ENCODE measurements at regions not wholly inside any gene's neighbourhood (a gene's known extent, or its start where the extent isn't known, plus 50 kb on each side); places are given as distances from the start of the nearest gene placed in this dataset.

DNA sequence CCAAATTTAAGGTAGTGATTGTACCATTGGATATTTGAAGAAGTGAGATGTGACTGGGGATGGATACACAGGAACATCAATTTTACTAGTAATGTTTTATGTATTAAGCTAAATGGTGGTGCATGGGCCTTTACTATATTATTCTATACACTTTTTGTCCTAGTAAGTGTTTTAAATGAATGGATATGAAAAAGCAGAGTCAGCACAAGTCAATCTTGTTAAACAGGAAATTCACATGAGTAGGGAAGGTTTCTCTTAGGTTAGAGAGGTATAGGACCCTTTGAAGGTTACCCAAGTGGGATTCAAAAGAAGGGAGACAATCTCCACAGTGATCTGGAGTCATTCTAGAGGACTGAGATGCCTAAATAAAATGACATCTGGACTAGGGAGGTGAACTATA lies 71.8 kb upstream of the NCKAP5 start:
- no peaks in the 10 kb centered on the region for H3K9me2 ChIP-seq (replicated peaks; ENCODE audit: control insufficient read depth, low read length)
- no peaks in the 10 kb centered on the region for H3K4me1 ChIP-seq (ENCODE audit: control insufficient read depth, low read length)
- no peaks in the 10 kb centered on the region for H3K36me3 ChIP-seq (ENCODE audit: control insufficient read depth, low read length)
- no peaks in the 10 kb centered on the region for H3K9me3 ChIP-seq (ENCODE audit: control insufficient read depth, insufficient read depth, low read length)
- H3K4me3 ChIP-seq (ENCODE audit: low read length): no peak overlapping the region
- H4K20me1 ChIP-seq (ENCODE audit: control insufficient read depth, insufficient read depth, low read depth, low read length): no peaks in the 10 kb centered on the region
- H3K4me2 ChIP-seq (ENCODE audit: low read length): no peak overlapping the region
- H3K79me2 ChIP-seq (ENCODE audit: control insufficient read depth, low read length): no peaks in the 10 kb centered on the region
- TF ChIP-seq, protein P1, sequence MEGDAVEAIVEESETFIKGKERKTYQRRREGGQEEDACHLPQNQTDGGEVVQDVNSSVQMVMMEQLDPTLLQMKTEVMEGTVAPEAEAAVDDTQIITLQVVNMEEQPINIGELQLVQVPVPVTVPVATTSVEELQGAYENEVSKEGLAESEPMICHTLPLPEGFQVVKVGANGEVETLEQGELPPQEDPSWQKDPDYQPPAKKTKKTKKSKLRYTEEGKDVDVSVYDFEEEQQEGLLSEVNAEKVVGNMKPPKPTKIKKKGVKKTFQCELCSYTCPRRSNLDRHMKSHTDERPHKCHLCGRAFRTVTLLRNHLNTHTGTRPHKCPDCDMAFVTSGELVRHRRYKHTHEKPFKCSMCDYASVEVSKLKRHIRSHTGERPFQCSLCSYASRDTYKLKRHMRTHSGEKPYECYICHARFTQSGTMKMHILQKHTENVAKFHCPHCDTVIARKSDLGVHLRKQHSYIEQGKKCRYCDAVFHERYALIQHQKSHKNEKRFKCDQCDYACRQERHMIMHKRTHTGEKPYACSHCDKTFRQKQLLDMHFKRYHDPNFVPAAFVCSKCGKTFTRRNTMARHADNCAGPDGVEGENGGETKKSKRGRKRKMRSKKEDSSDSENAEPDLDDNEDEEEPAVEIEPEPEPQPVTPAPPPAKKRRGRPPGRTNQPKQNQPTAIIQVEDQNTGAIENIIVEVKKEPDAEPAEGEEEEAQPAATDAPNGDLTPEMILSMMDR (IDR thresholded peaks at IDR 0.05; ENCODE audit: low read depth, low read length, poor library complexity, severe bottlenecking): no peak
- no peak for TF ChIP-seq EZH2phosphoT487 (IDR thresholded peaks at IDR 0.05; ENCODE audit: borderline replicate concordance, low read length)
- H3F3A ChIP-seq (ENCODE audit: control insufficient read depth, insufficient read depth): no peaks in the 10 kb centered on the region
- H3K27ac ChIP-seq (ENCODE audit: low read depth, low read length): no peak overlapping the region
- H3K27me3 ChIP-seq (ENCODE audit: control insufficient read depth, low read length): no peaks in the 10 kb centered on the region; the same call in 1 of the 2 replicates

DNA sequence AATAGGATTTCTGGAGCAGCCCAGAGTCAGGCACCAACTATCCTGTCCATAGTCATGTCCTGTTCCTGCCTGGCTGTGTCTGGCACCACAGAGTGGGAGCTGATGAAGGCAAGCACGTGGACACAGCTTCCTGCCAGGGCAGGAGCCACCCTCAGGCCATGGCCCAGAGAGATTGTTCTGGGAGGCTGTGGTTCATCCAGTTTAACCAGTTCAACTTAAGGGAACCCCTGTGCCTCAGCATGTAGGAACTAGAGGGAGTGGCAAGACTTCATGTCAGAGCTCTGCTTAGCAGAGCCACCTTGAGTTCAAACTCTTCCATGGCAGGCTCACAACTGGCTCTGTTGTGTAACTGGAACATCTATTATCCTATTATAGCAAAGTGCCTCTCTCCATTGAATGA lies 73.2 kb upstream of the NCKAP5 start:
- Histone ChIP-seq H3F3A (ENCODE audit: control insufficient read depth, insufficient read depth) (no peaks in the 10 kb centered on the region), H3K9me3 (ENCODE audit: control insufficient read depth, insufficient read depth, low read length) (no peaks in the 10 kb centered on the region), H3K4me1 (ENCODE audit: control insufficient read depth, low read length) (no peaks in the 10 kb centered on the region), H3K79me2 (ENCODE audit: control insufficient read depth, low read length) (no peaks in the 10 kb centered on the region), H3K4me3 (ENCODE audit: low read length) (no peak overlapping the region), H3K36me3 (ENCODE audit: control insufficient read depth, low read length) (no peaks in the 10 kb centered on the region), H3K4me2 (ENCODE audit: low read length) (no peak overlapping the region), H3K9me2 (replicated peaks; ENCODE audit: control insufficient read depth, low read length) (no peaks in the 10 kb centered on the region), H3K27me3 (ENCODE audit: control insufficient read depth, low read length) (no peaks in the 10 kb centered on the region; the same call in 1 of the 2 replicates), H3K27ac (ENCODE audit: low read depth, low read length) (no peak overlapping the region), H4K20me1 (ENCODE audit: control insufficient read depth, insufficient read depth, low read depth, low read length) (no peaks in the 10 kb centered on the region)
- no peak for TF ChIP-seq EZH2phosphoT487 (IDR thresholded peaks at IDR 0.05; ENCODE audit: borderline replicate concordance, low read length)
- TF ChIP-seq, protein P1 (IDR thresholded peaks at IDR 0.05; ENCODE audit: low read depth, low read length, poor library complexity, severe bottlenecking): no peak

DNA sequence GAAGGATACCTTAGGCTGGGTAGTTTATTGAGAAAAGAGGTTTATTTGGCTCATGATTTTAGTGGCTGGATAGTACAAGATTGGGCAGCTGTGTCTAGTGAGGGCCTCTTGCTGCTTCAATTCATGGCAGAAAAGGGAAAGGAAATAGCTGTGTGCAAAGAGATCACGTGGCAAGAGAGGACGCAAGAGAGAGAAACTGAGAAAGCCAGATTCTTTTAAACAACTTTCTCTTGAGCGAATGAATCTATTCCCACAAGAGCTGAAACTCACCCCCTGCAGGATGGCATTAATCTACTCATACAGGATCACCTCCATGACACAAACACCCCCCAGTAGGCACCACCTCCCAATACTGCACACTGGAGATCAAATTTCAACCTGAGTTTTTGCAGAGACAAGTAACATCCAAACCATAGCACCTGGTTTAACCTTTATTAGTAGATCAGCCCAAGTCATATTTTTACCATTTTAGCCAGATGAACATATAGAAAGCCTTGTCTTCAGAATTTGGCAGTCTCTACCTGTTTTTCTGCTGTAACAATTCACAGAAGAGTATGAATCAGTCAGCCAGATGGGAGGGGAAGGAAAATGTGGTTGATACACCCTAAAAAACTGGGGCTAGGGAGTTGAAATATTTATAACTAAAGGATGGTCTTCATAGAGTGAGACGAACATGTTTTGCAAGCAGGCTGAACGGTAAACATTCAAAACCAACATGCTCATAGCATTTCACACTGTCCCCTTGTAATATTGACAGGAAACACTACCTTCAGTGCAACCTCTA lies 73.9 kb upstream of the NCKAP5 start:
- Histone ChIP-seq H4K20me1 (ENCODE audit: control insufficient read depth, insufficient read depth, low read depth, low read length) (no peaks in the 10 kb centered on the region), H3K27me3 (ENCODE audit: control insufficient read depth, low read length) (no peaks in the 10 kb centered on the region; the same call in 1 of the 2 replicates), H3K4me3 (ENCODE audit: low read length) (no peak overlapping the region), H3K4me1 (ENCODE audit: control insufficient read depth, low read length) (no peaks in the 10 kb centered on the region), H3K4me2 (ENCODE audit: low read length) (no peak overlapping the region), H3K36me3 (ENCODE audit: control insufficient read depth, low read length) (no peaks in the 10 kb centered on the region), H3F3A (ENCODE audit: control insufficient read depth, insufficient read depth) (no peaks in the 10 kb centered on the region), H3K9me2 (replicated peaks; ENCODE audit: control insufficient read depth, low read length) (no peaks in the 10 kb centered on the region), H3K9me3 (ENCODE audit: control insufficient read depth, insufficient read depth, low read length) (no peaks in the 10 kb centered on the region), H3K27ac (ENCODE audit: low read depth, low read length) (no peak overlapping the region), H3K79me2 (ENCODE audit: control insufficient read depth, low read length) (no peaks in the 10 kb centered on the region)
- TF ChIP-seq, protein P1 (IDR thresholded peaks at IDR 0.05; ENCODE audit: low read depth, low read length, poor library complexity, severe bottlenecking): no peak
- TF ChIP-seq EZH2phosphoT487 (IDR thresholded peaks at IDR 0.05; ENCODE audit: borderline replicate concordance, low read length): no peak

All from DOHH2 (cell line).